Stomach (tissue), 4 donors: ENCODE measurements at regions not wholly inside any gene's neighbourhood (a gene's known extent, or its start where the extent isn't known, plus 50 kb on each side); places are given as distances from the start of the nearest gene placed in this dataset.

ENCODE experiments used
- CTCF ChIP-seq, 7 experiments: fragments of 450-650 bp in 4 of 7; fragments of 200-600 bp in 3 of 7; sonication (generic) in 3 of 7; IDR thresholded peaks; one replicate each; pipeline ENCODE4 v1.5.1; 2016 to 2019; ENCODE audit warnings: antibody characterized with exemption in 7 of 7, control low read depth in 2 of 7, mild to moderate bottlenecking in 1 of 7
- POLR2AphosphoS5 ChIP-seq, 3 donors: sonication (generic); formaldehyde crosslinking; IDR thresholded peaks; one replicate each; pipeline ENCODE4 v1.6.1; 2016; ENCODE audit warnings: antibody characterized with exemption in 3 of 3

DNA sequence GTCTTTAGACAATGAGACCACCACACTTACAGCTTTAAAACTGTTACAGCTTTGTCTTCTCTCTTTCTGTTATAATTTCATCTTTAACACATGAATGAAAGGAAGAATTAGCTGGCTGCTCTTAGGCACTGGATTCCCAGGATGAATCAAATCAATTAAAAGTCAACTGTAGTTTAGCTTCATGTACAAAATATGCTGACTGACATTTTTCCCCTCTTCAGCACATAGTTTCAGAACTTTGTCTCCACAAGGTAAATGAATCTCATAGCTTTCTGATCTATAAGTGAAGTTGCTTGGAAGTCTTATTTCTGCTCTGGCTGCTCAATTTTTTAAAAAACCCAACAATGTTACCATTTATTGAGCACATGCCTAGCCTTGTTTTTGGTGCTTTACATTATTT is 293.8 kb downstream of the GRIN2B start:
- TF ChIP-seq CTCF (IDR thresholded peaks at IDR 0.05), result no peak
- no peak for TF ChIP-seq POLR2AphosphoS5 (IDR thresholded peaks at IDR 0.05)
